ENCODE measurements at regions not wholly inside any gene's neighbourhood (a gene's known extent, or its start where the extent isn't known, plus 50 kb on each side); places are given as distances from the start of the nearest gene placed in this dataset.

DNA sequence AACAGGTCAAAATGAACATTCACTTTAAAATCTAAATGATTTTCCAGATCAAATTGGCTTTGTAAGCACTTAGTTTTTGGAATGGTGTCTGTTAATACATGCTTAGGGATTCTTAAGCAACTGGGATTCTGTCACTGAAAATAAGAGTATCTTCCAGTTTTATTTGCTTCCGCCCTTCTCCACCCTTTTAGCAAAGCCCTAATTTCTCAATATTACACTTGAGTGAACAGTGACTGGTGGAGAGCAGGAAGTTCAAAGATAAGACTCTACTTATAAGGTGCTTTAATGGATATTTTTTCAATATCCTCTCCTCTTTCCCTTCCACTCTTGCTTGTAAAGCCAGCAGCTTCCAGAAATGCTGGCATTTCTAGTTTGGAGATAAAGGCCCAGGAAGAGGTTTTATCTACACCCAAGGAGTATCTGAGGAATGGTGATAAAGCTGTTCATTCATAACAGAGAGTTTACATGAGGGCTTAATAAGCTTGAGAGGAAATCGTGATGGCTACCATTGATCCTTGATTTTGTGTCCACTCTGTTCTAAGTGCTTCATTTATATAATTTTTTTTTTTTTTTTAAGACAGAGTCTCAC is 265.9 kb upstream of the PRICKLE1 start:
- Histone ChIP-seq H3K27ac (ENCODE audit: low read depth in 1 of 2, low read length in 2 of 2) (no peak overlapping the region), H3K9ac (ENCODE audit: low read depth in 1 of 2, low read length in 2 of 2) (no peak overlapping the region), H3K4me1 (ENCODE audit: control insufficient read depth in 4 of 4, insufficient read depth in 4 of 4, low read length in 3 of 4) (no peaks in the 10 kb centered on the region), H3K27me3 (ENCODE audit: control insufficient read depth in 4 of 4, insufficient read depth in 4 of 4, low read length in 3 of 4) (no peaks in the 10 kb centered on the region), H3K4me3 (ENCODE audit: low read depth in 1 of 3, low read length in 3 of 3) (no peak overlapping the region), H3K36me3 (ENCODE audit: control insufficient read depth in 4 of 4, insufficient read depth in 3 of 4, low read depth in 1 of 4, low read length in 3 of 4) (no peaks in the 10 kb centered on the region), H3K9me3 (ENCODE audit: control insufficient read depth in 4 of 4, low read length in 3 of 4) (no peaks in the 10 kb centered on the region)
- no peak for DNase-seq (ENCODE audit: low spot score)
- 70% methylated on average over 2 of the region's 2 CpGs for WGBS
- TF ChIP-seq, protein P1, sequence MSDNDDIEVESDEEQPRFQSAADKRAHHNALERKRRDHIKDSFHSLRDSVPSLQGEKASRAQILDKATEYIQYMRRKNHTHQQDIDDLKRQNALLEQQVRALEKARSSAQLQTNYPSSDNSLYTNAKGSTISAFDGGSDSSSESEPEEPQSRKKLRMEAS (IDR thresholded peaks at IDR 0.05), result no peak
- TF ChIP-seq NR2F2 (IDR thresholded peaks at IDR 0.05) (no peak), EGR1 (IDR thresholded peaks at IDR 0.05; ENCODE audit: low read depth in 2 of 2) (no peak), FOXA1 (IDR thresholded peaks at IDR 0.05) (no peak), HNF4G (IDR thresholded peaks at IDR 0.05) (no peak), JUND (IDR thresholded peaks at IDR 0.05) (no peak), YY1 (IDR thresholded peaks at IDR 0.05) (no peak), SP1 (IDR thresholded peaks at IDR 0.05) (no peak)

DNA sequence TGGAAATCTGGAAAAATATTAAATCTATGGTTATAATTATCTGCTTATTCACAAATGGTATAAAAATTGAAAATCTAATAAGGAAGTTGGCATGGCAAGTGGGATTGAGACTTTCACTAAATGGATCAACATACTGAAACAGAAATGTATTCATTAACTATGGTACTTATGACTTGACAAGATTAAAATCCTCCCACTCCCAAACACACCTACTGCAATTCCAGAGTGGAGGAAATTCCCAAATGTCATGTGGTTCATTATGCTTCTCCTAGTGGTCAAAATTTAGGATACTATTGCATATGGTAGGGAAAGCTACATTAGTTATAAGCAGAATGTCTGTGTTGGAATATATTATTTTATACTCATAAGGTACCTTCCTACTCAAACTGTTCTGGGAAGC is 265.3 kb upstream of the PRICKLE1 start:
- TF ChIP-seq, protein P2, sequence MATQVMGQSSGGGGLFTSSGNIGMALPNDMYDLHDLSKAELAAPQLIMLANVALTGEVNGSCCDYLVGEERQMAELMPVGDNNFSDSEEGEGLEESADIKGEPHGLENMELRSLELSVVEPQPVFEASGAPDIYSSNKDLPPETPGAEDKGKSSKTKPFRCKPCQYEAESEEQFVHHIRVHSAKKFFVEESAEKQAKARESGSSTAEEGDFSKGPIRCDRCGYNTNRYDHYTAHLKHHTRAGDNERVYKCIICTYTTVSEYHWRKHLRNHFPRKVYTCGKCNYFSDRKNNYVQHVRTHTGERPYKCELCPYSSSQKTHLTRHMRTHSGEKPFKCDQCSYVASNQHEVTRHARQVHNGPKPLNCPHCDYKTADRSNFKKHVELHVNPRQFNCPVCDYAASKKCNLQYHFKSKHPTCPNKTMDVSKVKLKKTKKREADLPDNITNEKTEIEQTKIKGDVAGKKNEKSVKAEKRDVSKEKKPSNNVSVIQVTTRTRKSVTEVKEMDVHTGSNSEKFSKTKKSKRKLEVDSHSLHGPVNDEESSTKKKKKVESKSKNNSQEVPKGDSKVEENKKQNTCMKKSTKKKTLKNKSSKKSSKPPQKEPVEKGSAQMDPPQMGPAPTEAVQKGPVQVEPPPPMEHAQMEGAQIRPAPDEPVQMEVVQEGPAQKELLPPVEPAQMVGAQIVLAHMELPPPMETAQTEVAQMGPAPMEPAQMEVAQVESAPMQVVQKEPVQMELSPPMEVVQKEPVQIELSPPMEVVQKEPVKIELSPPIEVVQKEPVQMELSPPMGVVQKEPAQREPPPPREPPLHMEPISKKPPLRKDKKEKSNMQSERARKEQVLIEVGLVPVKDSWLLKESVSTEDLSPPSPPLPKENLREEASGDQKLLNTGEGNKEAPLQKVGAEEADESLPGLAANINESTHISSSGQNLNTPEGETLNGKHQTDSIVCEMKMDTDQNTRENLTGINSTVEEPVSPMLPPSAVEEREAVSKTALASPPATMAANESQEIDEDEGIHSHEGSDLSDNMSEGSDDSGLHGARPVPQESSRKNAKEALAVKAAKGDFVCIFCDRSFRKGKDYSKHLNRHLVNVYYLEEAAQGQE (IDR thresholded peaks at IDR 0.05), result no peak
- TF ChIP-seq YY1 (IDR thresholded peaks at IDR 0.05) (no peak), NR2F2 (IDR thresholded peaks at IDR 0.05) (no peak), FOXA1 (IDR thresholded peaks at IDR 0.05) (no peak), EGR1 (IDR thresholded peaks at IDR 0.05; ENCODE audit: low read depth in 2 of 2) (no peak)
- TF ChIP-seq, protein P3, sequence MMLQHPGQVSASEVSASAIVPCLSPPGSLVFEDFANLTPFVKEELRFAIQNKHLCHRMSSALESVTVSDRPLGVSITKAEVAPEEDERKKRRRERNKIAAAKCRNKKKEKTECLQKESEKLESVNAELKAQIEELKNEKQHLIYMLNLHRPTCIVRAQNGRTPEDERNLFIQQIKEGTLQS (IDR thresholded peaks at IDR 0.05), result no peak
- TF ChIP-seq, protein P1 (IDR thresholded peaks at IDR 0.05), result no peak
- TF ChIP-seq, protein P4, sequence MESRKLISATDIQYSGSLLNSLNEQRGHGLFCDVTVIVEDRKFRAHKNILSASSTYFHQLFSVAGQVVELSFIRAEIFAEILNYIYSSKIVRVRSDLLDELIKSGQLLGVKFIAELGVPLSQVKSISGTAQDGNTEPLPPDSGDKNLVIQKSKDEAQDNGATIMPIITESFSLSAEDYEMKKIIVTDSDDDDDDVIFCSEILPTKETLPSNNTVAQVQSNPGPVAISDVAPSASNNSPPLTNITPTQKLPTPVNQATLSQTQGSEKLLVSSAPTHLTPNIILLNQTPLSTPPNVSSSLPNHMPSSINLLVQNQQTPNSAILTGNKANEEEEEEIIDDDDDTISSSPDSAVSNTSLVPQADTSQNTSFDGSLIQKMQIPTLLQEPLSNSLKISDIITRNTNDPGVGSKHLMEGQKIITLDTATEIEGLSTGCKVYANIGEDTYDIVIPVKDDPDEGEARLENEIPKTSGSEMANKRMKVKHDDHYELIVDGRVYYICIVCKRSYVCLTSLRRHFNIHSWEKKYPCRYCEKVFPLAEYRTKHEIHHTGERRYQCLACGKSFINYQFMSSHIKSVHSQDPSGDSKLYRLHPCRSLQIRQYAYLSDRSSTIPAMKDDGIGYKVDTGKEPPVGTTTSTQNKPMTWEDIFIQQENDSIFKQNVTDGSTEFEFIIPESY (IDR thresholded peaks at IDR 0.05), result no peak
- no peaks in the 10 kb centered on the region for H3K36me3 ChIP-seq (ENCODE audit: control insufficient read depth in 4 of 4, insufficient read depth in 3 of 4, low read depth in 1 of 4, low read length in 3 of 4)
- no peak overlapping the region for H3K9ac ChIP-seq (ENCODE audit: low read depth in 1 of 2, low read length in 2 of 2)
- no peak for DNase-seq (ENCODE audit: low spot score)
- no peaks in the 10 kb centered on the region for H3K27me3 ChIP-seq (ENCODE audit: control insufficient read depth in 4 of 4, insufficient read depth in 4 of 4, low read length in 3 of 4)
- no peaks in the 10 kb centered on the region for H3K9me3 ChIP-seq (ENCODE audit: control insufficient read depth in 4 of 4, low read length in 3 of 4)
- H3K4me1 ChIP-seq (ENCODE audit: control insufficient read depth in 4 of 4, insufficient read depth in 4 of 4, low read length in 3 of 4), result no peaks in the 10 kb centered on the region
- H3K27ac ChIP-seq (ENCODE audit: low read depth in 1 of 2, low read length in 2 of 2), result no peak overlapping the region
- no peak overlapping the region for H3K4me3 ChIP-seq (ENCODE audit: low read depth in 1 of 3, low read length in 3 of 3)

DNA sequence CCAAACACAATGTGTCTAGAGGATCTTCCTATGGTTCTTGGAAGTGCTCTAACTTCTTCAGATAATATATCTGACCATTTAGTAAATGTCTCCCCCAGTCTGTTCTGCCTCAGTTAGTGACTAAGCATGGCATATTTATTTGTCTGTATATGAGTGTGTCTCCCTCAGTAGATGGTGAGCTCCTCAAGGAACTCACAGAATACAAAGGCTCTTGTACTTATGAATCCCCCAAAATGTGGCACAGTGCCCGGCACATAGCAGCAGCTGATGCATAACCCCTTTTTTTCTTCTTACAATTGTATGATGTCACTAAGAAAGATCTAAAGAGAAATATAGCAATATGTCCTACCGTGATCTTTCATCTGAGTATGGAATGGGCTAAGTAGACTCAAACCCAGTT is 264.7 kb upstream of the PRICKLE1 start:
- Histone ChIP-seq H3K4me3 (ENCODE audit: low read depth in 1 of 3, low read length in 3 of 3) (no peak overlapping the region), H3K27me3 (ENCODE audit: control insufficient read depth in 4 of 4, insufficient read depth in 4 of 4, low read length in 3 of 4) (no peaks in the 10 kb centered on the region), H3K27ac (ENCODE audit: low read depth in 1 of 2, low read length in 2 of 2) (no peak overlapping the region), H3K9ac (ENCODE audit: low read depth in 1 of 2, low read length in 2 of 2) (no peak overlapping the region), H3K36me3 (ENCODE audit: control insufficient read depth in 4 of 4, insufficient read depth in 3 of 4, low read depth in 1 of 4, low read length in 3 of 4) (no peaks in the 10 kb centered on the region), H3K4me1 (ENCODE audit: control insufficient read depth in 4 of 4, insufficient read depth in 4 of 4, low read length in 3 of 4) (no peaks in the 10 kb centered on the region), H3K9me3 (ENCODE audit: control insufficient read depth in 4 of 4, low read length in 3 of 4) (no peaks in the 10 kb centered on the region)
- no peak for DNase-seq (ENCODE audit: low spot score)
- WGBS, result 82% methylated on average over 2 of the region's 2 CpGs
- no peak for TF ChIP-seq FOXA1 (IDR thresholded peaks at IDR 0.05)
- no peak for TF ChIP-seq YY1 (IDR thresholded peaks at IDR 0.05)
- TF ChIP-seq, protein P4 (IDR thresholded peaks at IDR 0.05), result no peak
- TF ChIP-seq, protein P3 (IDR thresholded peaks at IDR 0.05), result no peak
- no peak for TF ChIP-seq GABPA (IDR thresholded peaks at IDR 0.05 in 1 of 2, conservative IDR thresholded peaks at IDR 0.05 in 1 of 2)
- no peak for TF ChIP-seq JUND (IDR thresholded peaks at IDR 0.05)
- TF ChIP-seq, protein P1 (IDR thresholded peaks at IDR 0.05), result no peak
- no peak for TF ChIP-seq RAD21 (IDR thresholded peaks at IDR 0.05)
- TF ChIP-seq FOXA2 (IDR thresholded peaks at IDR 0.05), result no peak
- TF ChIP-seq, protein P5, sequence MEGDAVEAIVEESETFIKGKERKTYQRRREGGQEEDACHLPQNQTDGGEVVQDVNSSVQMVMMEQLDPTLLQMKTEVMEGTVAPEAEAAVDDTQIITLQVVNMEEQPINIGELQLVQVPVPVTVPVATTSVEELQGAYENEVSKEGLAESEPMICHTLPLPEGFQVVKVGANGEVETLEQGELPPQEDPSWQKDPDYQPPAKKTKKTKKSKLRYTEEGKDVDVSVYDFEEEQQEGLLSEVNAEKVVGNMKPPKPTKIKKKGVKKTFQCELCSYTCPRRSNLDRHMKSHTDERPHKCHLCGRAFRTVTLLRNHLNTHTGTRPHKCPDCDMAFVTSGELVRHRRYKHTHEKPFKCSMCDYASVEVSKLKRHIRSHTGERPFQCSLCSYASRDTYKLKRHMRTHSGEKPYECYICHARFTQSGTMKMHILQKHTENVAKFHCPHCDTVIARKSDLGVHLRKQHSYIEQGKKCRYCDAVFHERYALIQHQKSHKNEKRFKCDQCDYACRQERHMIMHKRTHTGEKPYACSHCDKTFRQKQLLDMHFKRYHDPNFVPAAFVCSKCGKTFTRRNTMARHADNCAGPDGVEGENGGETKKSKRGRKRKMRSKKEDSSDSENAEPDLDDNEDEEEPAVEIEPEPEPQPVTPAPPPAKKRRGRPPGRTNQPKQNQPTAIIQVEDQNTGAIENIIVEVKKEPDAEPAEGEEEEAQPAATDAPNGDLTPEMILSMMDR (IDR thresholded peaks at IDR 0.05; ENCODE audit: low read depth, low read length, missing input control), result no peak
- no peak for TF ChIP-seq NR2F2 (IDR thresholded peaks at IDR 0.05)

Data from liver (tissue), 8 donors.